GM12878 (cell line): ENCODE measurements at regions not wholly inside any gene's neighbourhood (a gene's known extent, or its start where the extent isn't known, plus 50 kb on each side); places are given as distances from the start of the nearest gene placed in this dataset.

Experiments used
- ATAC-seq: fragments of 200-7000 bp; cut with Tn5 transposase; 3 replicates; pipeline ENCODE4 v1.9.1; 2020; ENCODE audit warnings: mild to moderate bottlenecking, moderate library complexity
- BruUV-seq: library from RNA; stranded (reverse); fragments of 400-500 nt; replicated peaks from 2 replicates; lab custom pipeline; 2021; lab: Mats Ljungman, UMichigan
- CTCF ChIA-PET: fragments of 300-600 bp; sonication (Branson Sonifier 250); formaldehyde crosslinking; extraction: SDS; loops from one replicate; lab custom pipeline; 2021; ENCODE audit warnings: inconsistent platforms; lab: Yijun Ruan, JAX
- POLR2A ChIA-PET: fragments of 350-600 bp; formaldehyde crosslinking; extraction: SDS; loops from one replicate; lab custom pipeline; 2021; ENCODE audit warnings: inconsistent platforms; lab: Charles Lee
- RAD21 ChIA-PET: fragments of 300-600 bp; sonication (Branson Sonifier 250); formaldehyde crosslinking; loops from one replicate; lab custom pipeline; 2023; ENCODE audit warnings: antibody characterized with exemption; ENCODE audit not compliant: unreplicated experiment; lab: Charles Lee
- SMC1A ChIA-PET: fragments of 300-600 bp; sonication (Branson Sonifier 250); formaldehyde crosslinking; loops from one replicate; lab custom pipeline; 2023; ENCODE audit not compliant: unreplicated experiment, uncharacterized antibody; lab: Charles Lee
- DNase-seq: peaks from one replicate; pipeline ENCODE4 v3.0.0-alpha.2; 2011; ENCODE audit warnings: low read depth, low spot score
- FAIRE-seq: peaks from 3 replicates; lab custom pipeline; 2011; peaks lifted over from hg19 to GRCh38; lab: Jason Lieb, UNC
- H2AFZ ChIP-seq: 2 replicates; pipeline ENCODE4 v1.6.0; 2011; ENCODE audit warnings: low read depth, low read length, control low read depth; ENCODE audit not compliant: control insufficient read depth
- H3K27ac ChIP-seq: 2 replicates; pipeline ENCODE4 v1.5.1; 2011; ENCODE audit warnings: control low read depth; ENCODE audit not compliant: control insufficient read depth, insufficient read depth
- H3K27me3 ChIP-seq, 2 experiments: replicated peaks in 1 of 2; 2 replicates each; pipeline versions ENCODE4 v1.6.0 to v1.6.1; 2011; ENCODE audit warnings: low read length in 1 of 2; ENCODE audit not compliant: control insufficient read depth in 2 of 2, insufficient read depth in 2 of 2
- H3K36me3 ChIP-seq, 2 experiments: 2 replicates each; pipeline ENCODE4 v1.5.1; 2011; ENCODE audit warnings: low read length in 1 of 2; ENCODE audit not compliant: control insufficient read depth in 2 of 2, insufficient read depth in 2 of 2
- H3K4me1 ChIP-seq: 2 replicates; pipeline ENCODE4 v1.6.1; 2011; ENCODE audit warnings: mild to moderate bottlenecking, low read length, moderate library complexity, mixed read lengths; ENCODE audit not compliant: control insufficient read depth, insufficient read depth
- H3K4me2 ChIP-seq: 2 replicates; pipeline ENCODE4 v1.6.0; 2011; ENCODE audit warnings: control low read depth; ENCODE audit not compliant: control insufficient read depth, insufficient read depth
- H3K4me3 ChIP-seq: fragments of 200-600 bp; sonication (generic); 2 replicates; pipeline ENCODE4 v1.5.1; 2016
- H3K79me2 ChIP-seq: 2 replicates; pipeline ENCODE4 v1.6.0; 2011; ENCODE audit warnings: low read length; ENCODE audit not compliant: control insufficient read depth, insufficient read depth
- H3K9ac ChIP-seq: 2 replicates; pipeline ENCODE4 v1.8.0; 2011; ENCODE audit warnings: low read length, control low read depth, mixed read lengths; ENCODE audit not compliant: control insufficient read depth, insufficient read depth
- H3K9me3 ChIP-seq: replicated peaks from 3 replicates; pipeline ENCODE4 v1.5.1; 2011; ENCODE audit warnings: mild to moderate bottlenecking, low read length; ENCODE audit not compliant: control insufficient read depth, insufficient read depth
- H4K20me1 ChIP-seq: 2 replicates; pipeline ENCODE4 v1.6.0; 2011; ENCODE audit not compliant: control insufficient read depth, insufficient read depth
- CBX3 ChIP-seq: fragments of 200-600 bp; sonication (generic); IDR thresholded peaks from 2 replicates; pipeline ENCODE4 v1.6.1; 2016; ENCODE audit warnings: low read depth, borderline replicate concordance
- ETV6 ChIP-seq, 2 experiments: fragments of 450-650 bp in 1 of 2; IDR thresholded peaks in 1 of 2; conservative IDR thresholded peaks in 1 of 2; 2 replicates each; pipeline ENCODE4 v1.6.1; 2014; ENCODE audit warnings: antibody characterized with exemption in 1 of 2, borderline replicate concordance in 1 of 2, low read depth in 1 of 2, mild to moderate bottlenecking in 1 of 2, moderate library complexity in 1 of 2
- NFYB ChIP-seq: IDR thresholded peaks from 2 replicates; pipeline ENCODE4 v1.6.1; 2011; ENCODE audit warnings: low read depth, mild to moderate bottlenecking, low read length, improper control_type of control experiment, moderate library complexity; ENCODE audit not compliant: insufficient read depth
- NR2C1 ChIP-seq: fragments of 450-650 bp; IDR thresholded peaks from 2 replicates; pipeline ENCODE4 v1.6.1; 2017; ENCODE audit warnings: antibody characterized with exemption, mild to moderate bottlenecking, moderate library complexity
- RFX5 ChIP-seq: IDR thresholded peaks from 2 replicates; pipeline ENCODE4 v1.6.1; 2011; ENCODE audit warnings: low read depth, low read length, improper control_type of control experiment
- SIN3A ChIP-seq: IDR thresholded peaks from 2 replicates; pipeline ENCODE4 v1.6.1; 2012; ENCODE audit warnings: low read depth, low read length, improper control_type of control experiment
- SREBF1 ChIP-seq: IDR thresholded peaks from 2 replicates; pipeline ENCODE4 v1.6.1; 2012; ENCODE audit warnings: mild to moderate bottlenecking, low read length
- ZNF207 ChIP-seq: fragments of 450-650 bp; IDR thresholded peaks from 2 replicates; pipeline ENCODE4 v1.6.1; 2014; ENCODE audit warnings: antibody characterized with exemption, mild to moderate bottlenecking, borderline replicate concordance
- ZNF24 ChIP-seq: fragments of 450-650 bp; IDR thresholded peaks from 2 replicates; pipeline ENCODE4 v1.6.1; 2017; ENCODE audit warnings: antibody characterized with exemption, mild to moderate bottlenecking
- WGBS: methylation state at CpG from one replicate; pipeline ENCODE4 v1.1.6; 2016; ENCODE audit warnings: low lambda C conversion rate; ENCODE audit not compliant: insufficient replicate concordance, insufficient coverage; ENCODE audit errors: missing lambda C conversion rate; 5-methylcytosine and 5-hydroxymethylcytosine counted together
- in situ Hi-C: fragments of 300-500 bp; cut with MboI; formaldehyde crosslinking; loops from 9 replicates; pipeline ENCODE4 v1.14.3; 2018; ENCODE audit warnings: mixed read lengths
- intact Hi-C: fragments of 100-400 bp; cut with micrococcal nuclease; formaldehyde crosslinking; loops from one replicate; pipeline ENCODE4 v1.14.2; 2022; ENCODE audit not compliant: unreplicated experiment
- TF ChIP-seq, protein P1 (sequence below): fragments of 150-350 bp; IDR thresholded peaks from 2 replicates; pipeline ENCODE4 v1.6.1; 2016; ENCODE audit warnings: low read depth, low read length
- TF ChIP-seq, protein P2 (sequence below): IDR thresholded peaks from 2 replicates; pipeline ENCODE4 v1.6.1; 2011; ENCODE audit warnings: borderline replicate concordance, low read depth, mild to moderate bottlenecking, moderate library complexity, mixed read lengths, low read length; ENCODE audit not compliant: insufficient read depth; ENCODE audit errors: extremely low read length
- TF ChIP-seq, protein P3 (sequence below): IDR thresholded peaks from 2 replicates; pipeline ENCODE4 v1.6.1; 2012; ENCODE audit warnings: low read depth, low read length, improper control_type of control experiment
- TF ChIP-seq, protein P4 (sequence below): fragments of 450-650 bp; IDR thresholded peaks from 2 replicates; pipeline ENCODE4 v1.6.1; 2017; ENCODE audit warnings: mild to moderate bottlenecking, moderate library complexity
- TF ChIP-seq, protein P5 (sequence below): IDR thresholded peaks from 2 replicates; pipeline ENCODE4 v1.6.1; 2011; ENCODE audit warnings: low read depth, low read length, improper control_type of control experiment, borderline replicate concordance

DNA sequence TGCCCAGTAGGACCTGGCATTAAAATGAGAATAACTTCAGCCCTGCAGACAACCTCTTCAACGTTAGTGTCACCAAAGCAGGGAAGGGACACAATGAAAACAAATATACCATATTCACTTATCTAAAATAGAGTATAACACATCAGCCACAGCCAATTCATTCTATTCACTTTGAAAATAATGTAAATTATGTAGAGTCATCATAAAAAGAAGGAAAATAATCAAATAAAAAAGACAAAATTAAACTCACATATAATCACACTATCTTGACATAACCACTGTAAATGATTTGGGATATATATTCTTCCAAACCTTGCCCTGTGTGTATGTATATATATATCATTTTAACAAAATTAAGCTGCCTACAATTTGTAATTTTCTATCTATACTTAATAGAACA is 78.1 kb upstream of the HEY2 start:
- H3K27me3 ChIP-seq: no peaks in the 10 kb centered on the region; a peak in 2 of 4 replicates
- no peaks in the 10 kb centered on the region for H3K36me3 ChIP-seq
- in situ Hi-C loops (no loop called here), intact Hi-C loops (no loop called here)
- FAIRE-seq (no peak), DNase-seq (no peak), ATAC-seq (no peak)
- SMC1A ChIA-PET: no interaction called here
- H3K4me1 ChIP-seq: no peaks in the 10 kb centered on the region
- no peak overlapping the region for H3K27ac ChIP-seq
- BruUV-seq: no TSS peak
- POLR2A ChIA-PET: no interaction called here
- no peaks in the 10 kb centered on the region for H4K20me1 ChIP-seq
- 0% methylated on average over 1 of the region's 1 CpG for WGBS
- H3K4me2 ChIP-seq: no peak overlapping the region
- no peaks in the 10 kb centered on the region for H3K79me2 ChIP-seq
- H2AFZ ChIP-seq: no peak overlapping the region
- H3K4me3 ChIP-seq: no peak overlapping the region
- CTCF ChIA-PET: interaction anchor here (0.7 to 1.3 kb wide), 2 partner anchors 85 to 915 kb away, joined by 3 read pairs; no protein-coding TSS in a partner anchor
- RAD21 ChIA-PET: no interaction called here
- no peaks in the 10 kb centered on the region for H3K9me3 ChIP-seq
- no peak overlapping the region for H3K9ac ChIP-seq
- TF ChIP-seq, protein P1, sequence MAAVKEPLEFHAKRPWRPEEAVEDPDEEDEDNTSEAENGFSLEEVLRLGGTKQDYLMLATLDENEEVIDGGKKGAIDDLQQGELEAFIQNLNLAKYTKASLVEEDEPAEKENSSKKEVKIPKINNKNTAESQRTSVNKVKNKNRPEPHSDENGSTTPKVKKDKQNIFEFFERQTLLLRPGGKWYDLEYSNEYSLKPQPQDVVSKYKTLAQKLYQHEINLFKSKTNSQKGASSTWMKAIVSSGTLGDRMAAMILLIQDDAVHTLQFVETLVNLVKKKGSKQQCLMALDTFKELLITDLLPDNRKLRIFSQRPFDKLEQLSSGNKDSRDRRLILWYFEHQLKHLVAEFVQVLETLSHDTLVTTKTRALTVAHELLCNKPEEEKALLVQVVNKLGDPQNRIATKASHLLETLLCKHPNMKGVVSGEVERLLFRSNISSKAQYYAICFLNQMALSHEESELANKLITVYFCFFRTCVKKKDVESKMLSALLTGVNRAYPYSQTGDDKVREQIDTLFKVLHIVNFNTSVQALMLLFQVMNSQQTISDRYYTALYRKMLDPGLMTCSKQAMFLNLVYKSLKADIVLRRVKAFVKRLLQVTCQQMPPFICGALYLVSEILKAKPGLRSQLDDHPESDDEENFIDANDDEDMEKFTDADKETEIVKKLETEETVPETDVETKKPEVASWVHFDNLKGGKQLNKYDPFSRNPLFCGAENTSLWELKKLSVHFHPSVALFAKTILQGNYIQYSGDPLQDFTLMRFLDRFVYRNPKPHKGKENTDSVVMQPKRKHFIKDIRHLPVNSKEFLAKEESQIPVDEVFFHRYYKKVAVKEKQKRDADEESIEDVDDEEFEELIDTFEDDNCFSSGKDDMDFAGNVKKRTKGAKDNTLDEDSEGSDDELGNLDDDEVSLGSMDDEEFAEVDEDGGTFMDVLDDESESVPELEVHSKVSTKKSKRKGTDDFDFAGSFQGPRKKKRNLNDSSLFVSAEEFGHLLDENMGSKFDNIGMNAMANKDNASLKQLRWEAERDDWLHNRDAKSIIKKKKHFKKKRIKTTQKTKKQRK: no peak
- TF ChIP-seq, protein P2, sequence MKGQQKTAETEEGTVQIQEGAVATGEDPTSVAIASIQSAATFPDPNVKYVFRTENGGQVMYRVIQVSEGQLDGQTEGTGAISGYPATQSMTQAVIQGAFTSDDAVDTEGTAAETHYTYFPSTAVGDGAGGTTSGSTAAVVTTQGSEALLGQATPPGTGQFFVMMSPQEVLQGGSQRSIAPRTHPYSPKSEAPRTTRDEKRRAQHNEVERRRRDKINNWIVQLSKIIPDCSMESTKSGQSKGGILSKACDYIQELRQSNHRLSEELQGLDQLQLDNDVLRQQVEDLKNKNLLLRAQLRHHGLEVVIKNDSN: no peak
- TF ChIP-seq, protein P3, sequence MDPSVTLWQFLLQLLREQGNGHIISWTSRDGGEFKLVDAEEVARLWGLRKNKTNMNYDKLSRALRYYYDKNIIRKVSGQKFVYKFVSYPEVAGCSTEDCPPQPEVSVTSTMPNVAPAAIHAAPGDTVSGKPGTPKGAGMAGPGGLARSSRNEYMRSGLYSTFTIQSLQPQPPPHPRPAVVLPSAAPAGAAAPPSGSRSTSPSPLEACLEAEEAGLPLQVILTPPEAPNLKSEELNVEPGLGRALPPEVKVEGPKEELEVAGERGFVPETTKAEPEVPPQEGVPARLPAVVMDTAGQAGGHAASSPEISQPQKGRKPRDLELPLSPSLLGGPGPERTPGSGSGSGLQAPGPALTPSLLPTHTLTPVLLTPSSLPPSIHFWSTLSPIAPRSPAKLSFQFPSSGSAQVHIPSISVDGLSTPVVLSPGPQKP: no peak
- no peak for TF ChIP-seq NR2C1
- no peak for TF ChIP-seq CBX3
- TF ChIP-seq SREBF1: no peak
- TF ChIP-seq ZNF207: no peak
- TF ChIP-seq ETV6 (conservative IDR thresholded peaks at IDR 0.05 in 1 of 2, IDR thresholded peaks at IDR 0.05 in 1 of 2; ENCODE audit: borderline replicate concordance in 1 of 2, low read depth in 1 of 2): no peak
- TF ChIP-seq, protein P4, sequence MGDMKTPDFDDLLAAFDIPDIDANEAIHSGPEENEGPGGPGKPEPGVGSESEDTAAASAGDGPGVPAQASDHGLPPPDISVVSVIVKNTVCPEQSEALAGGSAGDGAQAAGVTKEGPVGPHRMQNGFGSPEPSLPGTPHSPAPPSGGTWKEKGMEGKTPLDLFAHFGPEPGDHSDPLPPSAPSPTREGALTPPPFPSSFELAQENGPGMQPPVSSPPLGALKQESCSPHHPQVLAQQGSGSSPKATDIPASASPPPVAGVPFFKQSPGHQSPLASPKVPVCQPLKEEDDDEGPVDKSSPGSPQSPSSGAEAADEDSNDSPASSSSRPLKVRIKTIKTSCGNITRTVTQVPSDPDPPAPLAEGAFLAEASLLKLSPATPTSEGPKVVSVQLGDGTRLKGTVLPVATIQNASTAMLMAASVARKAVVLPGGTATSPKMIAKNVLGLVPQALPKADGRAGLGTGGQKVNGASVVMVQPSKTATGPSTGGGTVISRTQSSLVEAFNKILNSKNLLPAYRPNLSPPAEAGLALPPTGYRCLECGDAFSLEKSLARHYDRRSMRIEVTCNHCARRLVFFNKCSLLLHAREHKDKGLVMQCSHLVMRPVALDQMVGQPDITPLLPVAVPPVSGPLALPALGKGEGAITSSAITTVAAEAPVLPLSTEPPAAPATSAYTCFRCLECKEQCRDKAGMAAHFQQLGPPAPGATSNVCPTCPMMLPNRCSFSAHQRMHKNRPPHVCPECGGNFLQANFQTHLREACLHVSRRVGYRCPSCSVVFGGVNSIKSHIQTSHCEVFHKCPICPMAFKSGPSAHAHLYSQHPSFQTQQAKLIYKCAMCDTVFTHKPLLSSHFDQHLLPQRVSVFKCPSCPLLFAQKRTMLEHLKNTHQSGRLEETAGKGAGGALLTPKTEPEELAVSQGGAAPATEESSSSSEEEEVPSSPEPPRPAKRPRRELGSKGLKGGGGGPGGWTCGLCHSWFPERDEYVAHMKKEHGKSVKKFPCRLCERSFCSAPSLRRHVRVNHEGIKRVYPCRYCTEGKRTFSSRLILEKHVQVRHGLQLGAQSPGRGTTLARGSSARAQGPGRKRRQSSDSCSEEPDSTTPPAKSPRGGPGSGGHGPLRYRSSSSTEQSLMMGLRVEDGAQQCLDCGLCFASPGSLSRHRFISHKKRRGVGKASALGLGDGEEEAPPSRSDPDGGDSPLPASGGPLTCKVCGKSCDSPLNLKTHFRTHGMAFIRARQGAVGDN: no peak
- TF ChIP-seq SIN3A: no peak
- no peak for TF ChIP-seq RFX5
- TF ChIP-seq, protein P5, sequence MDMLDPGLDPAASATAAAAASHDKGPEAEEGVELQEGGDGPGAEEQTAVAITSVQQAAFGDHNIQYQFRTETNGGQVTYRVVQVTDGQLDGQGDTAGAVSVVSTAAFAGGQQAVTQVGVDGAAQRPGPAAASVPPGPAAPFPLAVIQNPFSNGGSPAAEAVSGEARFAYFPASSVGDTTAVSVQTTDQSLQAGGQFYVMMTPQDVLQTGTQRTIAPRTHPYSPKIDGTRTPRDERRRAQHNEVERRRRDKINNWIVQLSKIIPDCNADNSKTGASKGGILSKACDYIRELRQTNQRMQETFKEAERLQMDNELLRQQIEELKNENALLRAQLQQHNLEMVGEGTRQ: no peak
- no peak for TF ChIP-seq ZNF24
- TF ChIP-seq NFYB: no peak
